GM18505 (cell line): ENCODE measurements at regions not wholly inside any gene's neighbourhood (a gene's known extent, or its start where the extent isn't known, plus 50 kb on each side); places are given as distances from the start of the nearest gene placed in this dataset.

Experiments
- ATAC-seq: cut with Tn5 transposase; IDR thresholded peaks from one replicate; pipeline ENCODE4 v1.9.1; 2021; ENCODE audit not compliant: unreplicated experiment
- POLR2A ChIP-seq: IDR thresholded peaks from 4 replicates; pipeline ENCODE4 v1.6.1; 2011; ENCODE audit warnings: borderline replicate concordance; ENCODE audit not compliant: insufficient read depth, insufficient read length; ENCODE audit errors: extremely low read depth

GRCh38 chr1:217091561-217091960, 368.3 kb upstream of the ESRRG start:
- no peak for TF ChIP-seq POLR2A
- ATAC-seq: no peak

- TF ChIP-seq POLR2A: no peak
- no peak for ATAC-seq
Observed at GRCh38 chr1:217090060-217090911, 367.1 kb upstream of the ESRRG start.

- no peak for ATAC-seq
- no peak for TF ChIP-seq POLR2A
Observed at GRCh38 chr1:217089361-217090014, 366.3 kb upstream of the ESRRG start.

GRCh38 chr1:217088521-217089284, 365.5 kb upstream of the ESRRG start:
- TF ChIP-seq POLR2A: no peak
- ATAC-seq: no peak

- ATAC-seq: no peak
- TF ChIP-seq POLR2A: no peak
Observed at GRCh38 chr1:217088011-217088410, 364.8 kb upstream of the ESRRG start.

GRCh38 chr1:217079584-217079983, 356.4 kb upstream of the ESRRG start:
- TF ChIP-seq POLR2A: no peak
- ATAC-seq: no peak

GRCh38 chr1:217078959-217079358, 355.7 kb upstream of the ESRRG start:
- ATAC-seq: no peak
- no peak for TF ChIP-seq POLR2A

- ATAC-seq: no peak
Observed at GRCh38 chr1:217078078-217078690, 355.0 kb upstream of the ESRRG start.

GRCh38 chr1:217077426-217077825, 354.2 kb upstream of the ESRRG start:
- ATAC-seq: no peak
- TF ChIP-seq POLR2A: no peak

More at GRCh38 chr1:217078078-217078690, 355.0 kb upstream of the ESRRG start:
- no peak for TF ChIP-seq POLR2A

- ATAC-seq: no peak
- no peak for TF ChIP-seq POLR2A
Observed at GRCh38 chr1:217076902-217077301, 353.7 kb upstream of the ESRRG start.

GRCh38 chr1:217072926-217073325, 349.7 kb upstream of the ESRRG start:
- no peak for ATAC-seq
- no peak for TF ChIP-seq POLR2A

GRCh38 chr1:217067642-217068041, 344.4 kb upstream of the ESRRG start:
- ATAC-seq: no peak
- no peak for TF ChIP-seq POLR2A

- TF ChIP-seq POLR2A: no peak
Observed at GRCh38 chr1:217066794-217067193, 343.6 kb upstream of the ESRRG start.

More at GRCh38 chr1:217066794-217067193, 343.6 kb upstream of the ESRRG start:
- no peak for ATAC-seq
